H9 (cell line): ENCODE measurements at regions not wholly inside any gene's neighbourhood (a gene's known extent, or its start where the extent isn't known, plus 50 kb on each side); places are given as distances from the start of the nearest gene placed in this dataset.

Source experiments
- DNase-seq: peaks from one replicate; pipeline ENCODE4 v3.0.0-alpha.2; 2017
- H2AFZ ChIP-seq: one replicate; pipeline ENCODE4 v1.6.1; 2013; ENCODE audit warnings: mild to moderate bottlenecking, low read length, control low read depth, moderate library complexity
- H2AK5ac ChIP-seq: 2 replicates; pipeline ENCODE4 v1.6.1; 2013; ENCODE audit warnings: low read length, control low read depth, mixed read lengths; ENCODE audit not compliant: insufficient read length
- H2BK120ac ChIP-seq: one replicate; pipeline ENCODE4 v1.6.1; 2013; ENCODE audit warnings: low read depth, mild to moderate bottlenecking, low read length, control low read depth, inconsistent platforms; ENCODE audit not compliant: poor library complexity, severe bottlenecking
- H2BK12ac ChIP-seq: 2 replicates; pipeline ENCODE4 v1.6.1; 2013; ENCODE audit warnings: low read length, control low read depth, mixed read lengths, low read depth; ENCODE audit not compliant: insufficient read length
- H2BK15ac ChIP-seq: 2 replicates; pipeline ENCODE4 v1.6.1; 2013; ENCODE audit warnings: low read depth, low read length, control low read depth
- H2BK20ac ChIP-seq: one replicate; pipeline ENCODE4 v1.6.1; 2013; ENCODE audit warnings: low read depth, mild to moderate bottlenecking, low read length, control low read depth, inconsistent platforms; ENCODE audit not compliant: poor library complexity, severe bottlenecking
- H2BK5ac ChIP-seq: 2 replicates; pipeline ENCODE4 v1.6.1; 2013; ENCODE audit warnings: low read length, control low read depth, mixed read lengths; ENCODE audit not compliant: insufficient read length
- H3K14ac ChIP-seq: 2 replicates; pipeline ENCODE4 v1.6.1; 2013; ENCODE audit warnings: low read length, control low read depth; ENCODE audit not compliant: insufficient read depth
- H3K18ac ChIP-seq: 2 replicates; pipeline ENCODE4 v1.6.1; 2013; ENCODE audit warnings: low read depth, mild to moderate bottlenecking, mixed read lengths, low read length, control low read depth; ENCODE audit not compliant: insufficient read length
- H3K23ac ChIP-seq: 2 replicates; pipeline ENCODE4 v1.6.1; 2013; ENCODE audit warnings: low read length, control low read depth, mixed read lengths, low read depth; ENCODE audit not compliant: insufficient read length
- H3K23me2 ChIP-seq: 2 replicates; pipeline ENCODE4 v1.6.1; 2013; ENCODE audit warnings: low read depth, mild to moderate bottlenecking, mixed read lengths, low read length, control low read depth; ENCODE audit not compliant: insufficient read length, poor library complexity, severe bottlenecking
- H3K27ac ChIP-seq: 2 replicates; pipeline ENCODE4 v1.5.1; 2013; ENCODE audit warnings: low read length, control low read depth, mixed read lengths, low read depth; ENCODE audit not compliant: insufficient read length
- H3K27me3 ChIP-seq: 2 replicates; pipeline ENCODE4 v1.6.1; 2013; ENCODE audit warnings: low read length, control low read depth, inconsistent platforms; ENCODE audit not compliant: insufficient read depth
- H3K4ac ChIP-seq: 2 replicates; pipeline ENCODE4 v1.6.1; 2013; ENCODE audit warnings: low read depth, mild to moderate bottlenecking, control low read depth, inconsistent platforms, low read length, moderate library complexity
- H3K4me1 ChIP-seq: 2 replicates; pipeline ENCODE4 v1.6.1; 2013; ENCODE audit warnings: low read length, control low read depth, inconsistent platforms; ENCODE audit not compliant: insufficient read depth
- H3K4me2 ChIP-seq: 2 replicates; pipeline ENCODE4 v1.6.1; 2013; ENCODE audit warnings: low read length, control low read depth, mixed read lengths; ENCODE audit not compliant: insufficient read length, insufficient read depth
- H3K56ac ChIP-seq: 2 replicates; pipeline ENCODE4 v1.6.1; 2013; ENCODE audit warnings: low read depth, mild to moderate bottlenecking, mixed read lengths, low read length, control low read depth; ENCODE audit not compliant: insufficient read length
- H3K79me1 ChIP-seq: 2 replicates; pipeline ENCODE4 v1.6.1; 2013; ENCODE audit warnings: low read depth, mild to moderate bottlenecking, moderate library complexity, low read length, control low read depth, inconsistent platforms; ENCODE audit not compliant: insufficient read depth, poor library complexity, severe bottlenecking
- H3K79me2 ChIP-seq: 2 replicates; pipeline ENCODE4 v1.6.1; 2013; ENCODE audit warnings: low read length, control low read depth, inconsistent platforms; ENCODE audit not compliant: insufficient read depth
- H3K9ac ChIP-seq: 2 replicates; pipeline ENCODE4 v1.6.1; 2013; ENCODE audit warnings: low read length, control low read depth, mixed read lengths; ENCODE audit not compliant: insufficient read length; ENCODE audit errors: extremely low read depth
- H3K9me3 ChIP-seq: one replicate; pipeline ENCODE4 v1.6.1; 2013; ENCODE audit warnings: low read depth, low read length, inconsistent platforms; ENCODE audit not compliant: control insufficient read depth
- H3T11ph ChIP-seq: one replicate; pipeline ENCODE4 v1.6.1; 2013; ENCODE audit warnings: mild to moderate bottlenecking, low read length, control low read depth, inconsistent platforms
- H4K20me1 ChIP-seq: one replicate; pipeline ENCODE4 v1.6.1; 2013; ENCODE audit not compliant: control insufficient read depth, insufficient read length, insufficient read depth
- H4K5ac ChIP-seq: 2 replicates; pipeline ENCODE4 v1.6.1; 2013; ENCODE audit warnings: low read depth, mild to moderate bottlenecking, mixed read lengths, low read length, control low read depth; ENCODE audit not compliant: insufficient read length
- H4K8ac ChIP-seq: replicated peaks from 2 replicates; pipeline ENCODE4 v1.6.1; 2013; ENCODE audit warnings: low read length, control low read depth, mixed read lengths, low read depth; ENCODE audit not compliant: insufficient read length
- H4K91ac ChIP-seq: 2 replicates; pipeline ENCODE4 v1.6.1; 2013; ENCODE audit warnings: low read depth, mild to moderate bottlenecking, moderate library complexity, mixed read lengths, low read length, control low read depth; ENCODE audit not compliant: insufficient read length
- H3K27ac Mint-ChIP-seq, 3 experiments: 2 replicates in 2 of 3; 3 replicates in 1 of 3; pipeline ENCODE4 v1.8.0; 2020 to 2021; ENCODE audit warnings: mixed read lengths in 3 of 3, mild to moderate bottlenecking in 1 of 3, moderate library complexity in 1 of 3
- H3K27me3 Mint-ChIP-seq: 2 replicates; pipeline ENCODE4 v1.8.0; 2021; ENCODE audit warnings: low read depth, mild to moderate bottlenecking, moderate library complexity, mixed read lengths
- H3K36me3 Mint-ChIP-seq, 3 experiments: 2 replicates in 2 of 3; 3 replicates in 1 of 3; pipeline ENCODE4 v1.8.0; 2020 to 2021; ENCODE audit warnings: low read depth in 3 of 3, mixed read lengths in 3 of 3; ENCODE audit not compliant: insufficient read depth in 1 of 3
- H3K4me1 Mint-ChIP-seq, 2 experiments: 2 replicates each; pipeline ENCODE4 v1.8.0; 2020; ENCODE audit warnings: mixed read lengths in 2 of 2
- H3K4me3 Mint-ChIP-seq, 2 experiments: 2 replicates in 1 of 2; 3 replicates in 1 of 2; pipeline ENCODE4 v1.8.0; 2020 to 2021; ENCODE audit warnings: mild to moderate bottlenecking in 2 of 2, mixed read lengths in 2 of 2, moderate library complexity in 1 of 2
- H3K9me3 Mint-ChIP-seq, 2 experiments: 2 replicates in 1 of 2; 3 replicates in 1 of 2; pipeline ENCODE4 v1.8.0; 2020; ENCODE audit warnings: mild to moderate bottlenecking in 2 of 2, mixed read lengths in 2 of 2, moderate library complexity in 1 of 2
- WGBS: extraction: QIAGEN DNeasy Blood & Tissue Kit; methylation state at CpG from one replicate; pipeline ENCODE4 v1.1.7; 2013; ENCODE audit warnings: missing lambda C conversion rate, low lambda C conversion rate, mixed read lengths; ENCODE audit not compliant: insufficient read length; ENCODE audit errors: extremely low coverage; 5-methylcytosine and 5-hydroxymethylcytosine counted together
- TF ChIP-seq, protein P1 (sequence below): fragments of 200-600 bp; sonication (generic); conservative IDR thresholded peaks from 3 replicates; pipeline ENCODE4 v1.8.0; 2021; ENCODE audit warnings: antibody characterized with exemption, mild to moderate bottlenecking

DNA sequence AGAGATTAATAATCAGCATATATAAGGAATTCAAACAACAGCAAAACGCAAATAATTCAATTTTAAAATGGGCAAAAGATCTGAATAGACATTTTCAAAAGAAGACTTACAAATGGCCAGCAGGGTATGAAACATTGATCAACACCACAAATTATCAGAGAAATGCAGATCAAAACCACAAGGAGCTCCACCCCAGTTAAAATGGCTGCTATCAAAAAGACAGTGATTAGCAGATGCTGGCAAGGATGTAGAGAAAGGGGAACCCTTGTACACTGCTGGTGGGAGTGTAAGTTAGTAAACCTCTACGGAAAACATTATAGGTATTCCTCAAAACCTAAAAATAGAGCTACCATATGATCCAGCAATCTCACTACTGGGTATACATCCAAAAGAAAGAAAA lies 128.0 kb upstream of the CACUL1 start:
- H3K4me3 Mint-ChIP-seq = no peak overlapping the region
- no CpG with 5 or more reads among the region's 2 CpGs for WGBS

More for the DNA sequence above, 128.0 kb upstream of the CACUL1 start:
- Histone ChIP-seq H3K14ac (no peak overlapping the region), H4K8ac (no peak overlapping the region), H2AFZ (no peak overlapping the region), H3K18ac (no peak overlapping the region), H3K4me1 (no peaks in the 10 kb centered on the region), H3K23ac (no peak overlapping the region), H3K4me2 (no peak overlapping the region), H3K9ac (no peak overlapping the region), H3T11ph (no peak overlapping the region), H3K27me3 (no peaks in the 10 kb centered on the region), H3K56ac (no peak overlapping the region), H2BK20ac (no peak overlapping the region), H3K79me1 (no peaks in the 10 kb centered on the region), H4K20me1 (no peaks in the 10 kb centered on the region), H4K5ac (no peak overlapping the region), H2BK120ac (no peak overlapping the region), H2BK12ac (no peak overlapping the region), H3K4ac (no peak overlapping the region), H4K91ac (no peak overlapping the region), H3K23me2 (no peaks in the 10 kb centered on the region), H3K9me3 (no peaks in the 10 kb centered on the region), H2BK15ac (no peak overlapping the region), H2BK5ac (no peak overlapping the region), H3K79me2 (no peaks in the 10 kb centered on the region), H2AK5ac (no peak overlapping the region), H3K27ac (no peak overlapping the region)
- TF ChIP-seq, protein P1, sequence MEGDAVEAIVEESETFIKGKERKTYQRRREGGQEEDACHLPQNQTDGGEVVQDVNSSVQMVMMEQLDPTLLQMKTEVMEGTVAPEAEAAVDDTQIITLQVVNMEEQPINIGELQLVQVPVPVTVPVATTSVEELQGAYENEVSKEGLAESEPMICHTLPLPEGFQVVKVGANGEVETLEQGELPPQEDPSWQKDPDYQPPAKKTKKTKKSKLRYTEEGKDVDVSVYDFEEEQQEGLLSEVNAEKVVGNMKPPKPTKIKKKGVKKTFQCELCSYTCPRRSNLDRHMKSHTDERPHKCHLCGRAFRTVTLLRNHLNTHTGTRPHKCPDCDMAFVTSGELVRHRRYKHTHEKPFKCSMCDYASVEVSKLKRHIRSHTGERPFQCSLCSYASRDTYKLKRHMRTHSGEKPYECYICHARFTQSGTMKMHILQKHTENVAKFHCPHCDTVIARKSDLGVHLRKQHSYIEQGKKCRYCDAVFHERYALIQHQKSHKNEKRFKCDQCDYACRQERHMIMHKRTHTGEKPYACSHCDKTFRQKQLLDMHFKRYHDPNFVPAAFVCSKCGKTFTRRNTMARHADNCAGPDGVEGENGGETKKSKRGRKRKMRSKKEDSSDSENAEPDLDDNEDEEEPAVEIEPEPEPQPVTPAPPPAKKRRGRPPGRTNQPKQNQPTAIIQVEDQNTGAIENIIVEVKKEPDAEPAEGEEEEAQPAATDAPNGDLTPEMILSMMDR = no peak
- H3K4me1 Mint-ChIP-seq = no peaks in the 10 kb centered on the region
- no peak overlapping the region for H3K27ac Mint-ChIP-seq
- peaks cover 6% of the 10 kb centered on the region; the same call in 1 of the 2 replicates for H3K27me3 Mint-ChIP-seq
- H3K9me3 Mint-ChIP-seq = peaks cover 5% of the 10 kb centered on the region in 2 experiments; a peak in 3 of 5 replicates
- no peak for DNase-seq
- H3K36me3 Mint-ChIP-seq = no peaks in the 10 kb centered on the region
